ENCODE measurements at regions not wholly inside any gene's neighbourhood (a gene's known extent, or its start where the extent isn't known, plus 50 kb on each side); places are given as distances from the start of the nearest gene placed in this dataset.
A peak's percentile ranks its signal among the peaks of the same experiment; 100 is the strongest.

GRCh38 chr11:80911666-80912065 is 1470.8 kb upstream of the TENM4 start:
- H3K4me1 ChIP-seq (ENCODE audit: control insufficient read depth in 5 of 5, insufficient read depth in 5 of 5, low read length in 5 of 5), result peaks cover 0 to 3% (median 0%) of the 10 kb centered on the region in 5 donors
- H3K27ac ChIP-seq (ENCODE audit: low read depth in 1 of 2, low read length in 1 of 2), result no peak overlapping the region
- H3K36me3 ChIP-seq (ENCODE audit: control insufficient read depth in 4 of 4, insufficient read depth in 4 of 4, low read length in 4 of 4), result no peaks in the 10 kb centered on the region
- DNase-seq, result no peak
- H3K9ac ChIP-seq (ENCODE audit: insufficient read depth in 1 of 2, low read length in 2 of 2), result no peak overlapping the region
- H3K9me3 ChIP-seq (ENCODE audit: control insufficient read depth in 4 of 4, insufficient read depth in 3 of 4, low read length in 3 of 4), result no peaks in the 10 kb centered on the region
- no peaks in the 10 kb centered on the region for H3K27me3 ChIP-seq (ENCODE audit: control insufficient read depth in 3 of 3, insufficient read depth in 3 of 3, low read length in 2 of 3)
- H3K4me3 ChIP-seq, result no peak overlapping the region
- ATAC-seq (ENCODE audit: insufficient read depth, low FRiP score), result no peak
- 31 to 60% methylated on average over 1 of the region's 1 CpG for WGBS, 2 donors
- no peak for TF ChIP-seq CTCF (IDR thresholded peaks at IDR 0.05; ENCODE audit: control extremely low read depth, extremely low read depth)

- no peak overlapping the region for H3K9ac ChIP-seq (ENCODE audit: insufficient read depth in 1 of 2, low read length in 2 of 2)
- no peaks in the 10 kb centered on the region for H3K9me3 ChIP-seq (ENCODE audit: control insufficient read depth in 4 of 4, insufficient read depth in 3 of 4, low read length in 3 of 4)
- no peak for TF ChIP-seq CTCF (IDR thresholded peaks at IDR 0.05; ENCODE audit: control extremely low read depth, extremely low read depth)
- no peaks in the 10 kb centered on the region for H3K4me1 ChIP-seq (ENCODE audit: control insufficient read depth in 5 of 5, insufficient read depth in 5 of 5, low read length in 5 of 5)
- H3K36me3 ChIP-seq (ENCODE audit: control insufficient read depth in 4 of 4, insufficient read depth in 4 of 4, low read length in 4 of 4), result no peaks in the 10 kb centered on the region
- H3K27ac ChIP-seq (ENCODE audit: low read depth in 1 of 2, low read length in 1 of 2), result no peak overlapping the region
- no peak for ATAC-seq (ENCODE audit: insufficient read depth, low FRiP score)
- no peak overlapping the region for H3K4me3 ChIP-seq
- no peaks in the 10 kb centered on the region for H3K27me3 ChIP-seq (ENCODE audit: control insufficient read depth in 3 of 3, insufficient read depth in 3 of 3, low read length in 2 of 3)
- DNase-seq, result no peak
- 56 to 67% methylated on average over 2 of the region's 2 CpGs for WGBS, 2 donors
Measured at GRCh38 chr11:80900265-80900664, 1459.4 kb upstream of the TENM4 start.

GRCh38 chr11:80899381-80899780 is 1458.6 kb upstream of the TENM4 start:
- DNase-seq (peak in 2 of 3 donors; percentile 22 to 36), ATAC-seq (ENCODE audit: insufficient read depth, low FRiP score) (no peak)
- no peak for TF ChIP-seq CTCF (IDR thresholded peaks at IDR 0.05; ENCODE audit: control extremely low read depth, extremely low read depth)
- no peaks in the 10 kb centered on the region for H3K9me3 ChIP-seq (ENCODE audit: control insufficient read depth in 4 of 4, insufficient read depth in 3 of 4, low read length in 3 of 4)
- H3K4me1 ChIP-seq (ENCODE audit: control insufficient read depth in 5 of 5, insufficient read depth in 5 of 5, low read length in 5 of 5), result no peaks in the 10 kb centered on the region
- no peak overlapping the region for H3K9ac ChIP-seq (ENCODE audit: insufficient read depth in 1 of 2, low read length in 2 of 2)
- WGBS, 2 donors, result 18 to 25% methylated on average over 1 of the region's 1 CpG
- no peaks in the 10 kb centered on the region for H3K36me3 ChIP-seq (ENCODE audit: control insufficient read depth in 4 of 4, insufficient read depth in 4 of 4, low read length in 4 of 4)
- no peak overlapping the region for H3K4me3 ChIP-seq
- H3K27me3 ChIP-seq (ENCODE audit: control insufficient read depth in 3 of 3, insufficient read depth in 3 of 3, low read length in 2 of 3), result no peaks in the 10 kb centered on the region
- no peak overlapping the region for H3K27ac ChIP-seq (ENCODE audit: low read depth in 1 of 2, low read length in 1 of 2)

- H3K4me3 ChIP-seq, result no peak overlapping the region
- H3K27me3 ChIP-seq (ENCODE audit: control insufficient read depth in 3 of 3, insufficient read depth in 3 of 3, low read length in 2 of 3), result no peaks in the 10 kb centered on the region
- no peak overlapping the region for H3K9ac ChIP-seq (ENCODE audit: insufficient read depth in 1 of 2, low read length in 2 of 2)
- H3K9me3 ChIP-seq (ENCODE audit: control insufficient read depth in 4 of 4, insufficient read depth in 3 of 4, low read length in 3 of 4), result no peaks in the 10 kb centered on the region
- H3K4me1 ChIP-seq (ENCODE audit: control insufficient read depth in 5 of 5, insufficient read depth in 5 of 5, low read length in 5 of 5), result no peaks in the 10 kb centered on the region
- H3K27ac ChIP-seq (ENCODE audit: low read depth in 1 of 2, low read length in 1 of 2), result no peak overlapping the region
- TF ChIP-seq CTCF (IDR thresholded peaks at IDR 0.05; ENCODE audit: control extremely low read depth, extremely low read depth), result no peak
- no peak for DNase-seq
- 50 to 58% methylated on average over 4 of the region's 4 CpGs for WGBS, 2 donors
- ATAC-seq (ENCODE audit: insufficient read depth, low FRiP score), result no peak
- H3K36me3 ChIP-seq (ENCODE audit: control insufficient read depth in 4 of 4, insufficient read depth in 4 of 4, low read length in 4 of 4), result no peaks in the 10 kb centered on the region
Measured at GRCh38 chr11:80898910-80899309, 1458.1 kb upstream of the TENM4 start.

Data from lung (tissue), 11 donors.